Ovary (tissue), 7 donors: ENCODE measurements at regions not wholly inside any gene's neighbourhood (a gene's known extent, or its start where the extent isn't known, plus 50 kb on each side); places are given as distances from the start of the nearest gene placed in this dataset.

Experiments
- DNase-seq, 5 donors: peaks; one replicate each; pipeline ENCODE4 v3.0.0-alpha.2; 2019 to 2020
- H3K27ac ChIP-seq, 2 donors: fragments of 200-600 bp; one replicate each; pipeline versions ENCODE4 v1.5.1 to v1.8.0; 2019 to 2022
- H3K27me3 ChIP-seq: fragments of 200-600 bp; one replicate; pipeline ENCODE4 v1.8.0; 2022
- H3K36me3 ChIP-seq: fragments of 200-600 bp; sonication (generic); one replicate; pipeline ENCODE4 v1.5.1; 2019
- H3K4me1 ChIP-seq: one replicate; pipeline ENCODE4 v1.8.1; 2013; ENCODE audit warnings: mild to moderate bottlenecking, moderate library complexity; ENCODE audit not compliant: insufficient read depth
- H3K4me3 ChIP-seq: fragments of 200-600 bp; sonication (generic); one replicate; pipeline ENCODE4 v1.5.1; 2017
- H3K9me3 ChIP-seq, 2 donors: fragments of 200-600 bp in 1 of 2; sonication (generic) in 1 of 2; one replicate each; pipeline versions ENCODE4 v1.5.1 to v1.8.1; 2013 to 2019; ENCODE audit warnings: mild to moderate bottlenecking in 1 of 2, moderate library complexity in 1 of 2
- EP300 ChIP-seq: sonication (generic); formaldehyde crosslinking; IDR thresholded peaks from one replicate; pipeline ENCODE4 v1.6.1; 2017; ENCODE audit warnings: antibody characterized with exemption
- POLR2A ChIP-seq: fragments of 450-650 bp; IDR thresholded peaks from one replicate; pipeline ENCODE4 v1.6.1; 2017; ENCODE audit warnings: antibody characterized with exemption, mild to moderate bottlenecking, moderate library complexity
- WGBS, 3 donors: extraction: QIAGEN DNeasy Blood & Tissue Kit in 1 of 3; methylation state at CpG; one replicate each; pipeline versions ENCODE4 v1.1.5 to v1.1.7; 2013 to 2017; 5-methylcytosine and 5-hydroxymethylcytosine counted together
- intact Hi-C, 4 donors: fragments of 100-400 bp; cut with DNase I; formaldehyde crosslinking; loops; one replicate each; pipeline versions ENCODE4 v1.11.0 to v1.15.1; 2022 to 2023
- TF ChIP-seq, protein P1 (sequence below), 3 donors: fragments of 450-650 bp in 2 of 3; fragments of 200-600 bp in 1 of 3; IDR thresholded peaks; one replicate each; pipeline versions ENCODE4 v1.5.1 to v1.8.0; 2016 to 2022; ENCODE audit warnings: antibody characterized with exemption in 3 of 3, mild to moderate bottlenecking in 1 of 3
- donor health status: DM: no; HTN: no; CAD: no; lungs with moderate emphysema.
- donor health status: DM: no; HTN: no; CAD: no.
- donor health status: Bipolar disorder and iron deficiency.
- donor health status: DM: no; HTN: no; CAD: no.
- donor health status: DM: yes; HTN: yes; CAD: no.

DNA sequence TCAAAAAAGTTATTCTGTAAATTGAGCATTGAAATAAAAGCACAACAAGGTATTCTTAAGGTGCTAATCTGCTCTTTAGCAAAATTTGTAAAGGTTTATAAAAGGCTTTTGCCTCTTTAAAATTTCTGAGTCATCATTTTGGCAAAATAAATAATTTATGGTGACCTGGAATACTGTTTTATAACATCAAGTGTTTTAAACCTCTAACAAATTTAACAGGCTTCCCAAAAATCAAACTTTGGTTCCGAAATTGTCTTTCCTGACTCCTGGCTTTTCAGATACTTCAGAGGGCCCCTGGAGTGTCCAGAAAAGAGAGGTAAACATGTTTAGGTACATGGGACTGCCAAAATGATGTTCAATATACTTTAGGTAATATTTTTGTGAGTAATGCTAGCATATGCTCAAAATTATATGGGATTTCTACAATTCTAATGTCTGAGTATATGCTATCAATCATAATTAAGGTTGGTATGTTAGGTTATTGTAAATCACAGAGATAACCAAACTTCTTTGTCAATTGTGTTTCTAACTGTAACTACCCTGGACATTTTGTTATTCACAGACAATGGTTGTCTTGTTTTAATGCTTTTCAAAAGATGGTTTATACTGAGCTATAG, 160.3 kb upstream of the OLIG3 start:
- H3K4me3 ChIP-seq = no peak overlapping the region
- DNase-seq = no peak
- H3K27ac ChIP-seq = no peak overlapping the region
- no peaks in the 10 kb centered on the region for H3K4me1 ChIP-seq
- peaks cover 0 to 3% of the 10 kb centered on the region in 2 donors for H3K9me3 ChIP-seq
- 62 to 79% (median 75%) methylated on average over 1 of the region's 1 CpG for WGBS, 3 donors
- no peaks in the 10 kb centered on the region for H3K36me3 ChIP-seq
- no peaks in the 10 kb centered on the region for H3K27me3 ChIP-seq
- intact Hi-C loops = no loop called here
- TF ChIP-seq POLR2A (no peak), EP300 (no peak)
- TF ChIP-seq, protein P1, sequence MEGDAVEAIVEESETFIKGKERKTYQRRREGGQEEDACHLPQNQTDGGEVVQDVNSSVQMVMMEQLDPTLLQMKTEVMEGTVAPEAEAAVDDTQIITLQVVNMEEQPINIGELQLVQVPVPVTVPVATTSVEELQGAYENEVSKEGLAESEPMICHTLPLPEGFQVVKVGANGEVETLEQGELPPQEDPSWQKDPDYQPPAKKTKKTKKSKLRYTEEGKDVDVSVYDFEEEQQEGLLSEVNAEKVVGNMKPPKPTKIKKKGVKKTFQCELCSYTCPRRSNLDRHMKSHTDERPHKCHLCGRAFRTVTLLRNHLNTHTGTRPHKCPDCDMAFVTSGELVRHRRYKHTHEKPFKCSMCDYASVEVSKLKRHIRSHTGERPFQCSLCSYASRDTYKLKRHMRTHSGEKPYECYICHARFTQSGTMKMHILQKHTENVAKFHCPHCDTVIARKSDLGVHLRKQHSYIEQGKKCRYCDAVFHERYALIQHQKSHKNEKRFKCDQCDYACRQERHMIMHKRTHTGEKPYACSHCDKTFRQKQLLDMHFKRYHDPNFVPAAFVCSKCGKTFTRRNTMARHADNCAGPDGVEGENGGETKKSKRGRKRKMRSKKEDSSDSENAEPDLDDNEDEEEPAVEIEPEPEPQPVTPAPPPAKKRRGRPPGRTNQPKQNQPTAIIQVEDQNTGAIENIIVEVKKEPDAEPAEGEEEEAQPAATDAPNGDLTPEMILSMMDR (IDR thresholded peaks at IDR 0.05) = no peak

DNA sequence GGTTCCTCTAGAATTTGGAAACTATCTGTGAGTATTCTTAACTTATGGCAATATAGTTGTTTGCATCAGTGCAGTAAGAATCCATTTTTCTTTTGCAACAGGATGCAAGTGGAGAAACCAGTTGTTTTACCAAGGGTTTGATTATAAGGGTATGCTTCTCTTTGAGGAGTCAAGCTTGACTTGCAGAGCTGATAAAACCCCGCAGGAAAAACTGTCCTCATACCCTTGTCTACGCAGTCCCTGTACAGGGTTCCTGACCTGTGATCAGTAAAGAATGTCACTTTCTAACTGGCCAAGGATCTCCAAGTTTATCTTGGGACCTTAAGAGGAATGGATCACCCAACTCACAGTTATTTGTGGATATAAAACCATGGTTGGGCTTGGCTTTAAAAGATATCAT, 161.1 kb upstream of the OLIG3 start:
- Histone ChIP-seq H3K4me1 (no peaks in the 10 kb centered on the region), H3K36me3 (no peaks in the 10 kb centered on the region), H3K4me3 (no peak overlapping the region), H3K27ac (no peak overlapping the region), H3K9me3 (peaks cover 0 to 3% of the 10 kb centered on the region in 2 donors), H3K27me3 (no peaks in the 10 kb centered on the region)
- TF ChIP-seq POLR2A = no peak
- TF ChIP-seq, protein P1 (IDR thresholded peaks at IDR 0.05) = no peak
- TF ChIP-seq EP300 = no peak
- intact Hi-C loops = no loop called here
- WGBS, 3 donors = 82 to 94% (median 91%) methylated on average over 2 of the region's 2 CpGs
- no peak for DNase-seq

DNA sequence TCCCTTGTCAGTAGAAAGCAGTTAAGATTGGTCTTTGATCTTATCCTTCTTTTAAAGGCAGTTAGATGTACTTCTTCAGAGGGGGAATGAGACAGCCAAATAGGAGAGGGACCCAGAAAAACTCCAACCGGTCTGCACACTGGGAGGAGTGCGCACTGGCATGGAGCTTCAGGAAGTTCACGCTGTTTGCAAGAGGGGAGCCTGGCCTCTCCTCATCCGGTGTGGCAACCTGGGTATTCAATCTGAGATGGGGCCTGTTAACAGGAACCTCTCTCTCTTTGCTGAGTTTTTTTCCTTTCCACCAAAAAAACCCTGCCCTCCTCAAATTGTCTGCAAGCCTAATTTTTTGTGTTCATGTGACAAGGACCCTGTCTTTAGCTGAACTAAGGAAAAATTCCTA, 162.5 kb upstream of the OLIG3 start:
- H3K4me1 ChIP-seq = no peaks in the 10 kb centered on the region
- H3K36me3 ChIP-seq = no peaks in the 10 kb centered on the region
- TF ChIP-seq EP300 (no peak), POLR2A (no peak)
- TF ChIP-seq, protein P1 (IDR thresholded peaks at IDR 0.05) = no peak
- H3K27ac ChIP-seq = no peak overlapping the region
- H3K4me3 ChIP-seq = no peak overlapping the region
- intact Hi-C loops = no loop called here
- H3K27me3 ChIP-seq = no peaks in the 10 kb centered on the region
- DNase-seq = no peak
- 94 to 98% (median 96%) methylated on average over 4 of the region's 4 CpGs for WGBS, 3 donors
- peaks cover 0 to 3% of the 10 kb centered on the region in 2 donors for H3K9me3 ChIP-seq

DNA sequence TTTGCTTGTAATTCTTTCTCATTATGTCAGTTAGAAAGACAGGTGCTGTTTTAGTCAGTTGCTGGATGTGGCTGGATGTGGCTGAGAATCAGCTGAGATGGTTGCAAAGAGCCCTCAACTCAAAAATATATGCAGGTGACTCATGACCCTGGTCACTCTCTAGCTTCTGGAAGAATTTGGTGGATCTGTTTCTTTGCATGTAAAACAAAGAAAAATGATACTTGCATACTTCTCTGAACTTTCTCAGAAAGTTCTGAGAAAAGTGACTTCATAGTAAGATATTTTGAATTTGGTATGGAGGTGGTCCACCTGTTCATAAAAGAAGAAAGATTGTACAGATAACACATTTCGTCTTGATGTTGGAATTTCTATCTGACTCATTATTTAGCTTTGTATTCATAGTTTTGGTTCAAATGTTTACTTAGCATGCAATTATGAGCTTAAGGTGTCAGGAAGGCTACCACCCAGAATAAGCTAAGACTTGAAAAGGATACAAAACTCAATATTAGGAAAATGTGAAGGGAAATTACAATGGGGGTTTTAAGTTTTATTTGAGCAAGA, 163.2 kb upstream of the OLIG3 start:
- DNase-seq = no peak
- intact Hi-C loops = no loop called here
- TF ChIP-seq POLR2A = no peak
- TF ChIP-seq EP300 = no peak
- TF ChIP-seq, protein P1 (IDR thresholded peaks at IDR 0.05) = no peak
- no peaks in the 10 kb centered on the region for H3K4me1 ChIP-seq
- WGBS, 3 donors = 63 to 75% (median 64%) methylated on average over 1 of the region's 1 CpG
- no peak overlapping the region for H3K27ac ChIP-seq
- H3K27me3 ChIP-seq = no peaks in the 10 kb centered on the region
- no peak overlapping the region for H3K4me3 ChIP-seq
- peaks cover 0 to 3% of the 10 kb centered on the region in 2 donors for H3K9me3 ChIP-seq
- no peaks in the 10 kb centered on the region for H3K36me3 ChIP-seq
